Activated naive CD8-positive, alpha-beta T cell treated with anti-CD3 and anti-CD28 coated beads for 36 hours (primary cell): ENCODE measurements at regions not wholly inside any gene's neighbourhood (a gene's known extent, or its start where the extent isn't known, plus 50 kb on each side); places are given as distances from the start of the nearest gene placed in this dataset.

Experiments used
- DNase-seq: peaks from one replicate; pipeline ENCODE4 v3.0.0; 2021
- H3K27ac Mint-ChIP-seq: one replicate; pipeline ENCODE4 v1.8.0; 2022; ENCODE audit warnings: mild to moderate bottlenecking, moderate library complexity, mixed read lengths
- H3K27me3 Mint-ChIP-seq: one replicate; pipeline ENCODE4 v1.8.0; 2022; ENCODE audit warnings: mild to moderate bottlenecking, mixed read lengths
- H3K36me3 Mint-ChIP-seq: one replicate; pipeline ENCODE4 v1.8.0; 2021; ENCODE audit warnings: mild to moderate bottlenecking, mixed read lengths
- H3K4me1 Mint-ChIP-seq: one replicate; pipeline ENCODE4 v1.8.0; 2021; ENCODE audit warnings: mixed read lengths
- H3K4me3 Mint-ChIP-seq: one replicate; pipeline ENCODE4 v1.8.0; 2022; ENCODE audit warnings: mild to moderate bottlenecking, moderate library complexity, mixed read lengths
- H3K9me3 Mint-ChIP-seq: one replicate; pipeline ENCODE4 v1.8.0; 2022; ENCODE audit warnings: mixed read lengths

GRCh38 chr4:117267317-117267716 lies 181.9 kb upstream of the TRAM1L1 start:
- H3K4me1 Mint-ChIP-seq = no peaks in the 10 kb centered on the region
- no peaks in the 10 kb centered on the region for H3K27me3 Mint-ChIP-seq
- no peaks in the 10 kb centered on the region for H3K9me3 Mint-ChIP-seq
- no peak overlapping the region for H3K27ac Mint-ChIP-seq
- no peak for DNase-seq
- no peaks in the 10 kb centered on the region for H3K36me3 Mint-ChIP-seq
- H3K4me3 Mint-ChIP-seq = no peak overlapping the region

- H3K4me3 Mint-ChIP-seq = no peak overlapping the region
- no peak for DNase-seq
- no peaks in the 10 kb centered on the region for H3K36me3 Mint-ChIP-seq
- no peaks in the 10 kb centered on the region for H3K4me1 Mint-ChIP-seq
- no peak overlapping the region for H3K27ac Mint-ChIP-seq
- no peaks in the 10 kb centered on the region for H3K27me3 Mint-ChIP-seq
- no peaks in the 10 kb centered on the region for H3K9me3 Mint-ChIP-seq
These were observed 199.4 kb upstream of the TRAM1L1 start for GRCh38 chr4:117284736-117285135.

- H3K9me3 Mint-ChIP-seq = peaks cover 1% of the 10 kb centered on the region
- no peak overlapping the region for H3K4me3 Mint-ChIP-seq
- H3K27ac Mint-ChIP-seq = no peak overlapping the region
- H3K4me1 Mint-ChIP-seq = no peaks in the 10 kb centered on the region
- H3K36me3 Mint-ChIP-seq = no peaks in the 10 kb centered on the region
- no peak for DNase-seq
- H3K27me3 Mint-ChIP-seq = no peaks in the 10 kb centered on the region
These were observed 208.4 kb upstream of the TRAM1L1 start for GRCh38 chr4:117293784-117294183.

GRCh38 chr4:117302226-117302625 lies 216.8 kb upstream of the TRAM1L1 start:
- Mint-ChIP-seq H3K4me1 (no peaks in the 10 kb centered on the region), H3K4me3 (no peak overlapping the region), H3K27me3 (no peaks in the 10 kb centered on the region), H3K9me3 (no peaks in the 10 kb centered on the region), H3K27ac (no peak overlapping the region), H3K36me3 (no peaks in the 10 kb centered on the region)
- DNase-seq = no peak

GRCh38 chr4:117311215-117311614 lies 225.8 kb upstream of the TRAM1L1 start:
- H3K27ac Mint-ChIP-seq = no peak overlapping the region
- no peak overlapping the region for H3K4me3 Mint-ChIP-seq

GRCh38 chr4:117311989-117312388 lies 226.6 kb upstream of the TRAM1L1 start:
- H3K4me3 Mint-ChIP-seq = no peak overlapping the region
- H3K27ac Mint-ChIP-seq = no peak overlapping the region
- H3K27me3 Mint-ChIP-seq = no peaks in the 10 kb centered on the region
- H3K36me3 Mint-ChIP-seq = no peaks in the 10 kb centered on the region
- H3K4me1 Mint-ChIP-seq = no peaks in the 10 kb centered on the region
- no peak for DNase-seq
- H3K9me3 Mint-ChIP-seq = peaks cover 10% of the 10 kb centered on the region

More at GRCh38 chr4:117311215-117311614, 225.8 kb upstream of the TRAM1L1 start:
- H3K9me3 Mint-ChIP-seq = peaks cover 10% of the 10 kb centered on the region
- H3K36me3 Mint-ChIP-seq = no peaks in the 10 kb centered on the region
- H3K27me3 Mint-ChIP-seq = no peaks in the 10 kb centered on the region
- no peak for DNase-seq
- H3K4me1 Mint-ChIP-seq = no peaks in the 10 kb centered on the region

GRCh38 chr4:117324851-117325491 lies 239.6 kb upstream of the TRAM1L1 start:
- no peak for DNase-seq
- H3K27me3 Mint-ChIP-seq = no peaks in the 10 kb centered on the region
- no peaks in the 10 kb centered on the region for H3K36me3 Mint-ChIP-seq
- no peak overlapping the region for H3K27ac Mint-ChIP-seq
- no peak overlapping the region for H3K4me3 Mint-ChIP-seq
- no peaks in the 10 kb centered on the region for H3K4me1 Mint-ChIP-seq
- H3K9me3 Mint-ChIP-seq = no peaks in the 10 kb centered on the region

- H3K36me3 Mint-ChIP-seq = no peaks in the 10 kb centered on the region
- H3K4me3 Mint-ChIP-seq = no peak overlapping the region
- no peaks in the 10 kb centered on the region for H3K27me3 Mint-ChIP-seq
- no peak overlapping the region for H3K27ac Mint-ChIP-seq
- no peaks in the 10 kb centered on the region for H3K4me1 Mint-ChIP-seq
- H3K9me3 Mint-ChIP-seq = no peaks in the 10 kb centered on the region
- DNase-seq = no peak
These were observed 240.7 kb upstream of the TRAM1L1 start for GRCh38 chr4:117326091-117326490.

GRCh38 chr4:117327491-117327890 lies 242.1 kb upstream of the TRAM1L1 start:
- no peaks in the 10 kb centered on the region for H3K9me3 Mint-ChIP-seq
- no peak for DNase-seq
- H3K4me3 Mint-ChIP-seq = no peak overlapping the region
- H3K4me1 Mint-ChIP-seq = no peaks in the 10 kb centered on the region
- H3K27ac Mint-ChIP-seq = no peak overlapping the region
- H3K36me3 Mint-ChIP-seq = no peaks in the 10 kb centered on the region
- no peaks in the 10 kb centered on the region for H3K27me3 Mint-ChIP-seq

GRCh38 chr4:117328333-117328732 lies 243.0 kb upstream of the TRAM1L1 start:
- H3K9me3 Mint-ChIP-seq = no peaks in the 10 kb centered on the region
- H3K27me3 Mint-ChIP-seq = no peaks in the 10 kb centered on the region
- no peak overlapping the region for H3K27ac Mint-ChIP-seq
- H3K36me3 Mint-ChIP-seq = no peaks in the 10 kb centered on the region
- H3K4me3 Mint-ChIP-seq = no peak overlapping the region
- DNase-seq = no peak
- no peaks in the 10 kb centered on the region for H3K4me1 Mint-ChIP-seq

- DNase-seq = no peak
- Mint-ChIP-seq H3K27me3 (no peaks in the 10 kb centered on the region), H3K36me3 (no peaks in the 10 kb centered on the region), H3K9me3 (no peaks in the 10 kb centered on the region), H3K27ac (no peak overlapping the region), H3K4me3 (no peak overlapping the region), H3K4me1 (no peaks in the 10 kb centered on the region)
These were observed 246.4 kb upstream of the TRAM1L1 start for GRCh38 chr4:117331817-117332216.

GRCh38 chr4:117334451-117335188 lies 249.2 kb upstream of the TRAM1L1 start:
- Mint-ChIP-seq H3K9me3 (peaks cover 3% of the 10 kb centered on the region), H3K27ac (no peak overlapping the region), H3K27me3 (no peaks in the 10 kb centered on the region), H3K4me1 (no peaks in the 10 kb centered on the region), H3K36me3 (no peaks in the 10 kb centered on the region), H3K4me3 (no peak overlapping the region)
- no peak for DNase-seq

- Mint-ChIP-seq H3K9me3 (no peaks in the 10 kb centered on the region), H3K27ac (no peak overlapping the region), H3K36me3 (no peaks in the 10 kb centered on the region), H3K4me3 (no peak overlapping the region), H3K27me3 (no peaks in the 10 kb centered on the region), H3K4me1 (no peaks in the 10 kb centered on the region)
- DNase-seq = no peak
These were observed 272.1 kb upstream of the TRAM1L1 start for GRCh38 chr4:117357437-117357836.

GRCh38 chr4:117357866-117358265 lies 272.5 kb upstream of the TRAM1L1 start:
- Mint-ChIP-seq H3K4me1 (no peaks in the 10 kb centered on the region), H3K4me3 (no peak overlapping the region)

GRCh38 chr4:117370944-117371668 lies 285.7 kb upstream of the TRAM1L1 start:
- Mint-ChIP-seq H3K9me3 (no peaks in the 10 kb centered on the region), H3K36me3 (no peaks in the 10 kb centered on the region), H3K4me3 (no peak overlapping the region), H3K27me3 (no peaks in the 10 kb centered on the region), H3K27ac (no peak overlapping the region), H3K4me1 (no peaks in the 10 kb centered on the region)
- no peak for DNase-seq

More at GRCh38 chr4:117357866-117358265, 272.5 kb upstream of the TRAM1L1 start:
- Mint-ChIP-seq H3K27me3 (no peaks in the 10 kb centered on the region), H3K36me3 (no peaks in the 10 kb centered on the region), H3K9me3 (no peaks in the 10 kb centered on the region), H3K27ac (no peak overlapping the region)
- no peak for DNase-seq
